ENCODE measurements at regions not wholly inside any gene's neighbourhood (a gene's known extent, or its start where the extent isn't known, plus 50 kb on each side); places are given as distances from the start of the nearest gene placed in this dataset.
"Not testable (repeated sequence)": the region's sequence is repeated elsewhere in the genome, so short reads cannot be mapped to it uniquely, and the experiment has no call there.

DNA sequence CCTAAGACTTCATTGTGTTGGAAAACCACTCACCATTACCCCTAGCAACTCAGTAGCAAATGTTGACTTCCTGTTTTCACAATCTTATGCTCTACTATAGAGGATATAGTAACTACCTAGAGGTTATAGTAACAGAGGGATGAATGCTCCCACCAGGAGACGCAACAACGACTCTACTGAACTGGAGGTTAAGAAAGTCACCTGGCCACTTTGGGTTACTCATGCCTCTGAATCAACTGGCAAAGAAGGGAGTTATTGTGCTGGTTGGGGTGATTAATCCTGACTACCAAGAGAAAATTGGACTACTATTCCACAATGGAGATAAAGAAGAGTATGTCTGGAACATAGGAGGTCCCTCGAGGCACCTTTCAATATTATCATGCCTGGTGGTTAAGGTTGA lies 302.9 kb upstream of the ANKRD20A1 start:
- TF ChIP-seq, protein P1, sequence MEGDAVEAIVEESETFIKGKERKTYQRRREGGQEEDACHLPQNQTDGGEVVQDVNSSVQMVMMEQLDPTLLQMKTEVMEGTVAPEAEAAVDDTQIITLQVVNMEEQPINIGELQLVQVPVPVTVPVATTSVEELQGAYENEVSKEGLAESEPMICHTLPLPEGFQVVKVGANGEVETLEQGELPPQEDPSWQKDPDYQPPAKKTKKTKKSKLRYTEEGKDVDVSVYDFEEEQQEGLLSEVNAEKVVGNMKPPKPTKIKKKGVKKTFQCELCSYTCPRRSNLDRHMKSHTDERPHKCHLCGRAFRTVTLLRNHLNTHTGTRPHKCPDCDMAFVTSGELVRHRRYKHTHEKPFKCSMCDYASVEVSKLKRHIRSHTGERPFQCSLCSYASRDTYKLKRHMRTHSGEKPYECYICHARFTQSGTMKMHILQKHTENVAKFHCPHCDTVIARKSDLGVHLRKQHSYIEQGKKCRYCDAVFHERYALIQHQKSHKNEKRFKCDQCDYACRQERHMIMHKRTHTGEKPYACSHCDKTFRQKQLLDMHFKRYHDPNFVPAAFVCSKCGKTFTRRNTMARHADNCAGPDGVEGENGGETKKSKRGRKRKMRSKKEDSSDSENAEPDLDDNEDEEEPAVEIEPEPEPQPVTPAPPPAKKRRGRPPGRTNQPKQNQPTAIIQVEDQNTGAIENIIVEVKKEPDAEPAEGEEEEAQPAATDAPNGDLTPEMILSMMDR (IDR thresholded peaks at IDR 0.05) = not testable (repeated sequence)
- TF ChIP-seq EP300, POLR2A (IDR thresholded peaks at IDR 0.05): not testable (repeated sequence)

Measured in upper lobe of left lung (tissue), 4 donors.